T-helper 22 cell (primary cell): ENCODE measurements at regions not wholly inside any gene's neighbourhood (a gene's known extent, or its start where the extent isn't known, plus 50 kb on each side); places are given as distances from the start of the nearest gene placed in this dataset.
"Not testable (repeated sequence)": the region's sequence is repeated elsewhere in the genome, so short reads cannot be mapped to it uniquely, and the experiment has no call there.

ENCODE experiments used
- DNase-seq: peaks from one replicate; pipeline ENCODE4 v3.0.0-alpha.2; 2020; ENCODE audit warnings: low read depth

- DNase-seq, result no peak
Measured at GRCh38 chr10:65149878-65150277, 1628.7 kb downstream of the REEP3 start.

- no peak for DNase-seq
Measured at GRCh38 chr10:65166272-65166671, 1645.1 kb downstream of the REEP3 start.

GRCh38 chr10:65172249-65172648 is 1651.0 kb downstream of the REEP3 start:
- no peak for DNase-seq

- DNase-seq, result no peak
Measured at GRCh38 chr10:65176994-65177393, 1655.8 kb downstream of the REEP3 start.

DNA sequence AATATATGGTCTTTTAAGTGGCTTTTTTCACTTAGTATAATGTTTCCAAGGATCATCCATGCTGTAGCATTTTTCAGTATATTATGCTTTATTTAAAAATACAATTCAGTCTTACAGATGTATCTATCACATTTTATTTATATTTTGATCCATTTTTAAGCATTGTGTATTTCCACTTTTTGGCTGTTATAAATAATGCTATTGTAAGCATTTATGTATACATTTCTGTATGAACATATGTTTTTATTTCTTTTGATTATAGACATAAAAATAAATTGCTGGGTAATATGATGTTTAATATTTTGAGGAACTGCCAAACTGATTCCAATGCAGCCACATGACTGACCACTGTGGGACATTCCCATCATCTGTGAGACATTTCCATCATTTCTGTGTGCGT is 1662.0 kb downstream of the REEP3 start:
- DNase-seq, result no peak

DNA sequence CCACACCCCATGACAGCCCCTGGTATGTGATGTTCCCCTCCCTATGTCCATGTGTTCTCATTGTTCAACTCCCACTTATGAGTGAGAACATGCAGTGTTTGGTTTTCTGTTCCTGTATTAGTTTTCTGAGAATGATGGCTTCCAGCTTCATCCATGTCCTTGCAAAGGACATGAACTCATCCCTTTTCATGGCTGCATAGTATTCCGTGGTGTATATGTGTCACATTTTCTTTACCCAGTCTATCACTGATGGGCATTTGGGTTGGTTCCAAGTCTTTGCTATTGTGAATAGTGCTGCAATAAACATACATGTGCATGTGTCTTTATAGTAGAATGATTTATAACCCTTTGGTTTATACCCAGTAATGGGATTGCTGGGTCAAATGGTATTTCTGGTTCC is 1665.5 kb downstream of the REEP3 start:
- DNase-seq, result not testable (repeated sequence)

DNA sequence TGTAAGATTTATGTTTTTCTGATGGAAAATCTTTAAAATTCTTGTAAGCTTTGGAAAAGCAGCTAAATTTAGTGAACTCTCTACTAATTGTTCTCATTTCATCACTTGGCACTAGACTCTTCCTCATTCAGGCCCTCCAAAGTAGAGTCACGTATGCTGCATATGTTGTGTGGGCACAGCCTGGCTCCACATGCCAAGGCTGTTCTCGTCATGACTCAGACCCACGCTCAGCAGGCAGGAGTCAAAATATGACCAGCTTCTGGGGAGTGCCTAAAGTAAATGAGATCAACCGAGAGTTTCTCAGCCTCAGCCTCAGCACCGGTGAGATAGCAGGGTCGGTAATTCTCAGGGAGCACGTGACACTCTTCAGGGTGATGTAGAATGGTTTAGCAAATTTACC is 1672.9 kb downstream of the REEP3 start:
- no peak for DNase-seq

GRCh38 chr10:65194555-65194954 is 1673.4 kb downstream of the REEP3 start:
- no peak for DNase-seq

GRCh38 chr10:65196111-65196510 is 1674.9 kb downstream of the REEP3 start:
- DNase-seq, result no peak

GRCh38 chr10:65197935-65198334 is 1676.7 kb downstream of the REEP3 start:
- DNase-seq, result no peak

DNA sequence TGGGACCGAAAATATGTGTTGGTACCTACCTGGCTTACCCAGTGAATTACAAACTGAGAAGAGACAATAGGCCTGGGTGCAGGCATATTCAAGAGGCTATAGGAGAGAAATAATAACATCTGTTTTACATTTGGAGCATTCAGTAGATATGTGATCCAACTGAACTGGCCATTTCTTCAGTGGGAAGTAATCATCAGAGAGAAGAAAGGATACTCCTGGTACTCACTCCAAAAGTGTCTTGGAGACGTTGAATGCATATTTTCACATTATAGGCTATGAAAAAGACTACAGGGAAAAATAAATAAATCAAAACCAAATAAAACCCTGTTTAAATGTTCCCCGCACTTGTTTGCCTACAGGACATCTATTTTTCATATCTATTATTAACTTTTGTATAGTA is 1680.3 kb downstream of the REEP3 start:
- DNase-seq, result no peak

DNA sequence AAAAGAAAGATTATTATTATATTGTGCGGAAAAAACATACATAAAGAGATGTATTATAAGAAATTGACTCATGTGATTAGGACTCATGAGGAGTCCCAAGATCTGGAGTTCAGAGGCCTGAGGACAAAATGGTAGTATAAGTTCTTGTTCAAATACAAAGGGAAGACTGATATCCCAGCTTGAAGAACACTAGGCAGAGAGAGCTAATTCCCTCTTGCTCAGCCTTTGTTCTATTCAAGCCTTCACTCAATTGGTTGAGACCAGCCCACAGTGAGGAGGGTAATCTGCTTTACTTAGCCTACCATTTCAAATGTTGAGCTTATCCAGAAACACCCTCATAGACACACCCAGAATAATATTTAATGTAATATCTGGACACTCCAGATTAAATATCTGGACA is 1683.8 kb downstream of the REEP3 start:
- no peak for DNase-seq

GRCh38 chr10:65213170-65213569 is 1692.0 kb downstream of the REEP3 start:
- no peak for DNase-seq

DNA sequence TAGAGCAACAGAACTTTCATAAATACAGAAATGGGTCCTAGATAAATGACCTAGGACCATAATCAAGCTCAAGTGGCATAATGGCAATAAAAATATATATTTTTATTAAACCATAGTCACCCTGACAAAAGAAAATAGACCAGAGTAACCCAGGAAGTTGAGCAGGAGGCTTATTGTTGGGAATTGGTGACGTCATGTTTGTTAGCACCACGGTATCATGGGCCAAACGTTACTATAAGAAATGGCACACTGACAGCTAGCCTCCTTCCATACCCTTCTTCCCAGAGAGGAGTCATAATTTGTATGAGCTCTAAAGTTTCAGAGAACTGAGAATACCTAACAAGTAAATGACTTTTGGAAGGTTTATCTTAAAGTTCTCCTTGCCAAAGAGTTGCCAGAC is 1698.2 kb downstream of the REEP3 start:
- DNase-seq, result no peak

GRCh38 chr10:65231148-65231547 is 1694.7 kb upstream of the LRRTM3 start:
- no peak for DNase-seq

DNA sequence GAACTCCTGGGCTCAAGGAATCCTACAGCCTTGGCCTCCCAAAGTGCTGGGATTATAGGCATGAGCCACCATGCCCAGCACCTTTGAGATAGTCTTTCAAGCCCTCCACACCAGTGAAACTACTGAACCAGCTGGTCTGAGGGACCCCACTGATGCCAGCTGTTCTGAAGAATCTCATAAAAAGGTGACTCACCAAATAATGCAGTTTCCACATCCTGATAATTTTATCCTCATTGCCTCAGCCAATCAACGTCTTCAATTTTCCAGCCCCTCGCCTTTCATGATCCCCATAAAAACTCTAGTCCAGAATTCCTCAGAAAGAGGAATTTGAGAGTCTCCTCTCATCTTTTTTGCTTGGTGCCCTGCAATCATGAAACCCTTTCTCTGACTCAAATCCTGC is 1691.6 kb upstream of the LRRTM3 start:
- DNase-seq, result no peak

GRCh38 chr10:65235266-65235665 is 1690.6 kb upstream of the LRRTM3 start:
- DNase-seq, result no peak

- no peak for DNase-seq
Measured at GRCh38 chr10:65235846-65236245, 1690.0 kb upstream of the LRRTM3 start.

DNA sequence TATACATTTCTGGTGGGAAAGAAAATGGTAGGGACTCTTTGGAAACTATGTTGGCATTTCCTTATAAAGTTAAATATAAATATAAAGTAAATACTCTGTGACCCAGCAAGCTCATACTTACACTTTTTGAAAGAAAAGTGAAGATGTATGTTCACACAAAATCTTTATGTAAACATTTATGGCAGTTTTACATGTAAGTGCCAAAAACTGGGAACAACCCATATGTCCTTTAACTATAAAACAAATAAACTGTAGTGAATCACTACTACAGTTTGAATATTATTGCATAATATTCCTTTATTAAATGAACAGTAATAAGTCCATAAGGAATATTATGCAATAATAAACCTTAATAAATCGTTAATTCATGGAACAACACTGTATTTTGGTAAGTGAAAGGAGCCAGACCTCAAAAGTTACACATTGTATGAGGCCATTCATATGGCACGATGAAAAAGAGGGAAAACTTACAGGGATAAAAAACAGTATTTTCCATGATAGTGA is 1660.3 kb upstream of the LRRTM3 start:
- DNase-seq, result no peak

DNA sequence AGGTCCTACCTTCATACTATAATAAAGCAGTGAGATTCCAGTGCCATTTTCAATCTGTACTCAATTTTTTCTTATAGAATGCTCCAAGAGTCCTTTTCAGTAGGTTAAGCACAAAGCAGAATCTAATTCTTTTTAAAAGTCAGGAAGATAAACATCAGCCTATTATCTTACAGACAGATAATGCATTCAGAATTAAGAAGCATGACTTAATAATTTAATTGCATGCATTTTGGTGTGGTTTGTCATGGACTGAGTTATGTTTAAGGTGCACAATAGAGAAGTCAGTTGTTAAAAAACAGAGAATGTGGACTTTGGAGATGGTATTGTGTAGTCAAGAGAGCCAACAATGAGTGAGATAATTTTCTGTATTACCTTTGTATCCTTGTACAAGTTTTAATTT is 1656.3 kb upstream of the LRRTM3 start:
- DNase-seq, result not testable (repeated sequence)

GRCh38 chr10:65270969-65271368 is 1654.9 kb upstream of the LRRTM3 start:
- no peak for DNase-seq

DNA sequence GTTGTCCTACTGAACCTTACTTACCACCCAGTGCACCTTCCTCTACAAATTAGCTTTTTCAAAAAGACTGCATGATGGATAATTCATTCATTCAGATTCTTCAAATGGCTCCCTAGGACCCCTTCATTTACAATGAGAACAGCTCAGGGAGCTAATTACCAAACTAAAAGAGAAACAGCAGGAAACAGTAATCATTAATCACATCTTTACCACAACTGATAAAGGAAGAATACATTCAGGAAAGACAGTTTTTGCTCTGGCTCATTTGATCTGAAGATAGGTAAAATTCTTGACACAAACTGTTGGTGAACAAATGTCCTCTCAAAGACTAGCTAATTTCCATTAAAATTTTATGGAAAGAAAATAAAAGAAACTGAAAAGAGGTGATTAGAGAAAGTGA is 1652.7 kb upstream of the LRRTM3 start:
- no peak for DNase-seq

GRCh38 chr10:65275296-65275695 is 1650.5 kb upstream of the LRRTM3 start:
- no peak for DNase-seq

- DNase-seq, result no peak
Measured at GRCh38 chr10:65284495-65285041, 1641.3 kb upstream of the LRRTM3 start.

DNA sequence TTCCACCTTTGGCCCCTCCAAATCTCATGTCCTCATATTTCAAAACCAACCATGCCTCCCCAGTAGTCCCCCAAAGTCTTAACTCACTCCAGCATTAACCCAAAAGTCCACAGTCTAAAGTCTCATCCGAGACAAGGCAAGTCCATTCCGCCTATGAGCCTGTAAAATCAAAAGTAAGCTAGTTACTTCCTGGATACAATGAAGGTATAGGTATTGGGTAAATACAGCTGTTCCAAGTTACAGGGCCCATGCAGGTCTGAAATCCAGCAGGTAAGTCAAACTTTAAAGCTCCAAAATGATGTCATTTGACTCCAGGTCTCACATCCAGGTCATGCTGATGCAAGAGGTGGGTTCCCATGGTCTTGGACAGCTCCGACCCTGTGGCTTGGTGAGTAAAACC is 1640.1 kb upstream of the LRRTM3 start:
- DNase-seq, result not testable (repeated sequence)
